Mononuclear cell (primary cell): ENCODE measurements at regions not wholly inside any gene's neighbourhood (a gene's known extent, or its start where the extent isn't known, plus 50 kb on each side); places are given as distances from the start of the nearest gene placed in this dataset.

Experiments used
- H3K27me3 ChIP-seq: 2 replicates; pipeline ENCODE4 v1.6.0; 2011; ENCODE audit warnings: low read length, control low read depth; ENCODE audit not compliant: insufficient read depth
- H3K4me1 ChIP-seq: 2 replicates; pipeline ENCODE4 v1.5.1; 2011; ENCODE audit warnings: mild to moderate bottlenecking, low read length, control low read depth; ENCODE audit not compliant: insufficient read depth
- H3K4me3 ChIP-seq: 2 replicates; pipeline ENCODE4 v1.5.1; 2011; ENCODE audit warnings: mild to moderate bottlenecking, low read length, moderate library complexity
- H3K9me3 ChIP-seq: 2 replicates; pipeline ENCODE4 v1.5.1; 2011; ENCODE audit warnings: low read depth, mild to moderate bottlenecking, control low read depth, low read length

DNA sequence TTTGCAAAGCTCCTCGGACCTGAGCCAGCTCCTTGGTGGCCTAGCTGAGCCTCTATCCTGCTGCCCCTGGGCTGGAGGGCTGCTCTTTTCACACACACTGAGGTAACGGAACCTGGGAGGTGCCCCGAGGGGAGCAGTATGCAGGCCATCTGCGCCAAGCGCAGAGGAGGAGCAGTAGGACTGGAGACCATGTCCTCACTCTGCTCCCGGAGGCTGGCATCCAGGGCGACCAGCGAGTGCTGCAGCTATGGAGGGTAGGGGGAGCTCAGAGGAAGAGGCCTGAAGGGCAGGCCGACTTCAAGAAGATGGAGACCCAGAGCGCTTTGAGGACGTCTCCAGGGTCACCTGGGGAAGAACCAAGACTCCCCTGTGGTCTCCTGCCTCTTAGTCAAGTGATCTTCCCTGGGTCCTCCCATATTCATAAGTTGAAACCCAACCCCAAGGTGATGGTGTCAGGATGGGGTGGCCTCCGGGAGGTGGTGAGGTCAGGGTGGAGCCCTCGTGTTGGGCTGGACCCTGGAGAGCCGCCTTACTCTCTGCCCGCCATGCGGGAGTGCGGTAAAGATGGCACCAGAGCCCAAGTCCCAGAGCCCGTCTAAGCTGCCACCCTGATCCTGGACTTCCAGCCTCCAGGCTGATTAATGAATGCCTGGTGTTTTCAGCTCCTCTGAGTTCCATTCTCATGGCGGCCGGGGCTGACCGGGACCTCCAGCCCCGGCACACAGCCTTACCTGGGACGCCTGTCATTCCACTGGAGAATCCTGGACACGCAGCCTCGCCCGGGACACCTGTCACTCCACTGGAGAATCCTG, 160.7 kb downstream of the NDUFA10 start:
- Histone ChIP-seq H3K4me1 (no peaks in the 10 kb centered on the region), H3K27me3 (no peaks in the 10 kb centered on the region), H3K9me3 (no peaks in the 10 kb centered on the region), H3K4me3 (no peak overlapping the region)

DNA sequence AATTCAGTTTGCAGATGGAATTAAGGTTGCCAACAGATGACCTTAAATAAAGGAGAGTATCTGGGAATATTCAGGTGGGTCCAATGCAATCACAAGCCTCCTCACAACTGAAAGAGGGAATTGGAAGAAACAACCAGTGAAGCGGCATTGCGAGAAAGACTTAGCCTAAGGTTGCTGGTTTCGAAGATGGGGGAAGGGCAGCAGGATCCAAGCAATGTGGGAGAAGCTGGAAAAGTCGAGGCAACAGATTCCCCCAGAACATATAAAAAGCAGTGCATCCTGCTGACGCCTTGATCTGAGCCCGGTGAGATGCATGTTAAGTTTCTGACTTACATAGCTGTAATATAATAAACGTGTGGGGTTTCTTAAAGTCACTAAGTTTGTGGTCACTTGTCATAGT, 162.5 kb downstream of the NDUFA10 start:
- Histone ChIP-seq H3K4me1 (no peaks in the 10 kb centered on the region), H3K27me3 (peaks cover 5% of the 10 kb centered on the region), H3K4me3 (no peak overlapping the region), H3K9me3 (no peaks in the 10 kb centered on the region)

DNA sequence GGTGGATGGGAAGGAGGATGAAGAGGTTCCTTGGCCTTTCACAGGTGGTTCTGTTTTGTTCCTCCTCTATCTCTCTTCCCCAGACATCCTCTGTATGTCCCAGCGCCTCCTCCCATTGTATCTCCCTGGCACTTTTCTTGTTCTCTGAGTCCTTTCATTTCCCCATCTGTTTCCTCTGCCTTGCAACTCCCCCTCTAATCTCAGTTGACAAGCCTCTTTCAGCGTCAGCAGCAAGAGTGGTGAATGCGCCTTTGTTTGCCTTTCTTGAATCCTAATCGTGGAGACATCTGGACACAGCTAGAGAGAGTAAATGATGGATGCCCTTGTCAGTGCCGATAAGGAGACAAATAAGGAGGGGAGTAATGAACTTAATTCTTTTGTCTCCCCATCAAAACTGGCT, 167.0 kb downstream of the NDUFA10 start:
- Histone ChIP-seq H3K27me3 (peaks cover 5% of the 10 kb centered on the region), H3K9me3 (no peaks in the 10 kb centered on the region), H3K4me3 (no peak overlapping the region), H3K4me1 (no peaks in the 10 kb centered on the region)

DNA sequence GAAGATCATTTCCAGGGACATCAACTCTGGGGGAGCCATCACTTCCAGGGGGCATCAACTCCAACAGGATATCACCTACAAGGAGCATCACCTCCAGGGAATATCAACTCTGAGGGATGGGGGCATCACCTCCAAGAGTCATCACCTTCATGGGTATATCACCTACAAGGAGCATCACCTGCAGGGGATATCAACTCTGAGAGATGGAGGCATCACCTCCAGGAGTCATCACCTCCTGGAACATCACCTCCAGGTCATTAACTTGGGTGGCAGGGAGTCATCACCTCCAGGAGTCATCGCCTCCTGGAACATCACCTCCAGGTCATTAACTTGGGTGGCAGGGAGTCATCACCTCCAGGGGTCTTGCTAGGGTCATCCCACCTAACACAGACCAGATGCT, 167.6 kb downstream of the NDUFA10 start:
- Histone ChIP-seq H3K4me3 (no peak overlapping the region), H3K4me1 (no peaks in the 10 kb centered on the region), H3K27me3 (peaks cover 5% of the 10 kb centered on the region), H3K9me3 (no peaks in the 10 kb centered on the region)

DNA sequence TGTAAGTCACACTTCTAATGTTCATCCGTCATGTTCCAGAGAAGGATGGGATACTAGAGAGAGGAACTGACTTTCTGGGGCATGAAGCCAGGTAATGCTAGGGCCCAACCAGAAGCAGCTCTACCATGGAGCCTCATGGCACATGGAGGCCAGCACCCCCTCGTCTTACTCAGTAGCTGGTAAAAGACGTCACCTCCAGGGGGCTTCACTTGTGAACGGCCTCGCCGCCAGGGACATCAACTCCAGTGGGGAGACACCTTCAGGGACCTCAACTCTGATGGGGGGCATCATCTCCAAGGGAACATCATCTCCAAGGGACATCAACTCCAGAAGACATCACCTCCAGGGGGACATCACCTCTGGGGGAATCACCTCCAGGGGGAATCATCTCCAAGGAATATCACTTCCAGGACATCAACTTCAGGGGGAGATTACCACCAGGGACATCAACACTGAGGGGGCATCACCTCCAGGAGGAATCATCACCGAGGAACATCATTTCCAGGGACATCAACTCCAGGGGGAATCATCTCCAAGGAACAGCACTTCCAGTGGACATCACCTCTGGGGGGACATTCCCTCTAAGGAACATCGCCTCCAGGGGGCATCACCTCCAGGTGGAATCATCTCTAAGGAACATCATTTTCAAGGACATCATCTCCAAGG, 168.4 kb downstream of the NDUFA10 start:
- H3K9me3 ChIP-seq: no peaks in the 10 kb centered on the region
- H3K27me3 ChIP-seq: peaks cover 5% of the 10 kb centered on the region
- no peaks in the 10 kb centered on the region for H3K4me1 ChIP-seq
- no peak overlapping the region for H3K4me3 ChIP-seq

DNA sequence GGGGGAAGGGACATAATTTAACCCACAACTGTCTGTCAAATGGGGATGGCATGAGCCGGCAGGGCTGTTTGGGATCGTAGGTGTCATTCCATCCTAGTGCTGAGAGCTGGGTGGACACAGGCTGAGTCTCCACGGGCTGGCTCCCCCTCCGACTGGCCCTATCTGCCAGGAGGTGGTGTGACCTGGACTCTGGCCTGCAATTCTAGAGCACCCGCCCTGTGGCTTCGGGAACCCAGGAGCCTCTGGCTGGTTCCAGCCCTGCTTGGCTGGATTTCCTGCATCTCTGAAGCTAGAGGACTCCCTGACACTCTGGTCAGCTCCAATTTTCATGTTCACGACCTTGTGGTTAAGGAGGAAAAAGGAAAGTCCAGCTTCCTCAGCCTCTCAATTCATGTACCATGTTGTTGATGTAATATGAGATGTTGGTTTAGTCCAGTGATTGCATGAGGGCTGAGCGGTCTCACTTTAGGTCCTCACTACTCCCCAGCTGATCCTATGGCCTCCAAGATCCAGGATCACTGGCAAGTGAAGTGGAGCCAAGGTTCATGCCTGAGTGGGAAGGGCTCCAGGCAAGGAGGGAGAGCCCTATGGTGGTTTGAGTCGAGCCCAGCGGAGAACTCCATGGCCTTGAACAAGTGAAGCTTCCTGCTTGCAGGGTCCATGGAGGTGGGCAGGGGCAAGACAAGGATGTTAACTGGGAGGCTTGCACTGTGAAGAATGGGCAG, 169.1 kb downstream of the NDUFA10 start:
- peaks cover 5% of the 10 kb centered on the region for H3K27me3 ChIP-seq
- H3K4me3 ChIP-seq: no peak overlapping the region
- no peaks in the 10 kb centered on the region for H3K4me1 ChIP-seq
- no peaks in the 10 kb centered on the region for H3K9me3 ChIP-seq

DNA sequence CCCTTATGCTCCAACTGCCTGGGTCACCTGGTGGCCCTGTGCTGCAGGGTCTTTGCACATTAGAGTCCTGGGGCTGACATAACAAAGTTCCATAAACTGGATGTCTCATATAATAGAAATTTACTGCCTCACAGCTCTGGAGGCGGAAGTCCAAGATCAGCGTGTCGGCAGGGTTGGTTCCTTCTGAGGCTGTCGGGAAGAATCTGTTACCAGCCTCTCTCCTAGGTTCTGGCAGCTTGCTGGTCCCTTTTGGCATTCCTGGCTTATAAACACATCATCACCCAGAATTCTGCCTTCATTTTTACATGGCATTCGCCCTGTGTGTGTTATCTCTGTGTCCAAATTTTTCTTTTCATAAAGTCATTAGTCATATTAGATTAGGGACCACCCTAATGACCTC, 170.5 kb downstream of the NDUFA10 start:
- no peaks in the 10 kb centered on the region for H3K4me1 ChIP-seq
- no peak overlapping the region for H3K4me3 ChIP-seq
- peaks cover 5% of the 10 kb centered on the region for H3K27me3 ChIP-seq
- no peaks in the 10 kb centered on the region for H3K9me3 ChIP-seq

DNA sequence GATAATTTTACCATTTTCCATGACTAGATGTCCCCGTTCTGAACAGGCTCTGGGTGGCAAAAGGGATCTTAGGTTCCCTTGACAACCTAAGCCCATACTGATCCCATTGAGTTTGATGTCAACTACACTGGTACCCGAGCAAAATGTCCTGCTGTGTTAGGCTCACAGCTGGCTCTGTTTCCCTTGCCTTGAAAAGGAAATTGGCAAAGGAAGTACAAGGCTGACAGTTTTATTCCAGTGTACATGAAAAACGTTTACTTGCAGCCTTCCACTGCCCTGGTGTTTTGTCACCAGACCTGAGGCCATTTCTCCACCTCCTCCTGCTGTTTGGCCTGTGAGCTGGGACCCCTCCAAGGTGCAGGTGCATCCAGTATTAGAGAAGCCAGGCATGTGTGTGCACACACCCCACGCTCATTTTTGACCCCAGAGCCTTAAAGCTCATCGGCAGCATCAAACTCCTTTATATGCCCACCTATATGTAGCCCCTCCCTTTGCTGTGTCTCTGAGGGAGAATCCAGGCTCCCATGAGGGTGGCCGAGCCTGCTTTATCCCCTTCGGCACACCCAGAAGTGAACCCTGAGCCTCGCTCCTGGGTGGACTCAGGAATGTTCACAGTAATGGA, 171.3 kb downstream of the NDUFA10 start:
- peaks cover 5% of the 10 kb centered on the region for H3K27me3 ChIP-seq
- H3K4me3 ChIP-seq: no peak overlapping the region
- no peaks in the 10 kb centered on the region for H3K4me1 ChIP-seq
- no peaks in the 10 kb centered on the region for H3K9me3 ChIP-seq

DNA sequence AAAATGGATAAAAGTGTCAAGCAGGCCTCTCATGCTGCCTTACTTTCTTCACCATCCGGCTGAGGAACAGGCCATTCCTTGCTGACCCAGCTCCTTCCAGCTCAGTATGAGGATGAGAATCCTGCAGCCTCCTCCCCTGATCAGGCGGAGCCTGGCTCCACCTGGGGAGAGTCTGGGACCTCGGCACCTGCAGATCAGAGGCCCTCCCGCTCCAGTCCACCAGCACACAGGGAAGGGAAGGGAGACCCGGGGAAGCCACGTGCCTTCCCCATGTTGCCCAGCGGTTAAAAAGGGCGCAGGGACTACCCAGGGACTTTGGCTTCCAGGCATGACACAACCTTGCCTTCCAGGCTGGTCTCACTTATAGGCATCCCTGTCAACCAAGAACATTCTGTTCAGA, 172.0 kb downstream of the NDUFA10 start:
- Histone ChIP-seq H3K4me1 (no peaks in the 10 kb centered on the region), H3K9me3 (no peaks in the 10 kb centered on the region), H3K27me3 (peaks cover under 1% of the 10 kb centered on the region), H3K4me3 (no peak overlapping the region)

DNA sequence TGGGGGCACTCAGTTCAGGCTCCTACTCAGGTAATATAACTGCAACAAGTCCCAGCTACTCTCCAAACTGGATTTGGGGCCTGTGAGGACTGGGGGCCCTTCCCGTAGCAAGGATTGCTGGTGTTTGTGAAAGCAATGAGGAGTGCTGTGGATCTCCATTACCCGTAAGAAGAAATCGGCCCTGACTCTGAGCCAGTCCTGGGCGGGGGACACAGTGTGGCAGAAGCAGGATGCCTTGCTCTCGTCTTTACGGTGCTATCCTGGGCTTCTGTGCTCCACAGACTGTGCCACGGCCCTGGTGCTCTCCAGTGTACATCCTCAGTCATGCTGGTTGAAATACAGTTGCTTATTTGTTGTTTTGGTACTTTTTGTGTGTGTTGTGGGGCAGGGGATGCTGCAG, 172.9 kb downstream of the NDUFA10 start:
- no peak overlapping the region for H3K4me3 ChIP-seq
- H3K9me3 ChIP-seq: no peaks in the 10 kb centered on the region
- H3K4me1 ChIP-seq: no peaks in the 10 kb centered on the region
- no peaks in the 10 kb centered on the region for H3K27me3 ChIP-seq

DNA sequence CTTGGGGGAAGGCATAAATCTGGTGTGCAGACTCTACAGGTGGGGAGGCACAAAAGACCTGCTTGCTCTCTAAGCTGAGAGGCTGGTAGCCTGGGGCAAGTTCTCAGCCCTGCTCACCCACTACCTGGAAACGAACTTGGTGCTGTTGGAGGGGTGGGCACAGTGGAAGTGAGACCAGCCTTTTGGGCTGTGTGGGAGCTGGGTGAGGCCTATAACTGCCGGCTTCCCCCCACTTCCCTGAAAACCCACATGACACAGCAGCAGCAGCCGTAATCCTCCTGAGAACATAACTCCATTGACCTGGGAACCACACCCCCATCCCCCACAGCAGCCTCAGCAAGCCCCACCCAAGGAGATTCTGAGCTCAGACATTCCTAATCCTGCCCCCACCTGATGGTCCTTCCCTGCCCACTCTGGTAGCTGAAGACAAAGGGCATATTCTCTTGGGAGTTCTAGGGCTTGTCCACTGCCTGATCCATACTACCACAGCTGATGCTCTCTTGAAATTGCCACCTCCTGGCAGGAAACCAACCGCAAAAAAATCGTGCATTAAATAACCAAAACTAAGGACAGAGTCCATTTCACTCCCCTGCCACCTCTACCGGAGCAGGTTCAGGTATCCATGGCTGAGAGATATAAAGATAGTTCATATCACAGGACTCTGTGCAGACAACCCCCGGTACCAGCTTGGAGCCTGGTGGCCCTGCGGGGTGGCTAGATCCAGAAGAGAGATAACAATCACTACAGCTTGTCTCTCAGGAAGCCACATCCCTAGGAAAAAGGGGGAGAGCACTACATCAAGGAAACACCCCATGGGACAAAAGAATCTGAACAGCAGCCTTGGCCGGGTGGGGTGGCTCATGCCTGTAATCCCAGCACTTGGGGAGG, 178.1 kb downstream of the NDUFA10 start:
- Histone ChIP-seq H3K9me3 (peaks cover 8% of the 10 kb centered on the region), H3K4me3 (no peak overlapping the region), H3K4me1 (no peaks in the 10 kb centered on the region), H3K27me3 (peaks cover 14% of the 10 kb centered on the region)

DNA sequence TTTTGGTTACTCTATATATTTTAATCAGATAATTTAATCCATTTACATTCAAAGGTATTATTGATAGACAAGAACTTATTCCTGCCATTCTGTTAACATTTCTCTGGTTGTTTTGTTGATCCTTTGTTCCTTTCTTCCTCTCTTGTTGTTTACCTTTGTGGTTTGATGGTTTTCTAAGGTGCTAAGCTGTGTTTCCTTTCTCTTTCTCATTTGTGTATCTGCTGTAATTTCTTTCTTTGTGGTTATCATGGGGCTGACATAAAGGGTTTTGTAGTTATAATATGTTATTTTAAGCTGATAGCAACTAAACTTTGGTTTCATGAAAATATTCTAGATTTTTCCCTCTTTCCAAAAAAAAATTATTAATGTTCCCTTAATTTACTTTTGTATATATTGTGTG, 179.2 kb downstream of the NDUFA10 start:
- Histone ChIP-seq H3K27me3 (peaks cover 14% of the 10 kb centered on the region), H3K9me3 (peaks cover 8% of the 10 kb centered on the region), H3K4me1 (no peaks in the 10 kb centered on the region), H3K4me3 (no peak overlapping the region)

DNA sequence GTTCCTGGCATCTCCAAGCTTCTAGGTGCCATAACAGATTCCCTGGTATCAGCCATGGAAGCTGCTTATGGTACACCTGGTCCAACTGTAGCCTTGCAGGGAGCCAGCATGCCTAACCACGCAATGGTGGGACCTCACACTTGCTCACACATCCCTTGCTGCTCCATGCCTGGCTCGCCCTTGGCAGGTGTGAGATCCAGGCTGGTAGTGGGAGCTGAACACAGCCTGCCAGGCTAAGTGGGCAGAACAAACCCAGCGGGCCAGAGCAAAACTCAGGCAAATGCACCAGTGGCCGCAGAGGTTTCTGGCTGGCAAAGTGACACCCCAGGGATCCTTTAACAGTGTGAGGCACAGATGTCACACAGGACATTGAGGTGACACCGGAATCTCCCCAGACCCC, 185.8 kb downstream of the NDUFA10 start:
- peaks cover 8% of the 10 kb centered on the region for H3K27me3 ChIP-seq
- H3K9me3 ChIP-seq: peaks cover 8% of the 10 kb centered on the region
- H3K4me1 ChIP-seq: no peaks in the 10 kb centered on the region
- no peak overlapping the region for H3K4me3 ChIP-seq

DNA sequence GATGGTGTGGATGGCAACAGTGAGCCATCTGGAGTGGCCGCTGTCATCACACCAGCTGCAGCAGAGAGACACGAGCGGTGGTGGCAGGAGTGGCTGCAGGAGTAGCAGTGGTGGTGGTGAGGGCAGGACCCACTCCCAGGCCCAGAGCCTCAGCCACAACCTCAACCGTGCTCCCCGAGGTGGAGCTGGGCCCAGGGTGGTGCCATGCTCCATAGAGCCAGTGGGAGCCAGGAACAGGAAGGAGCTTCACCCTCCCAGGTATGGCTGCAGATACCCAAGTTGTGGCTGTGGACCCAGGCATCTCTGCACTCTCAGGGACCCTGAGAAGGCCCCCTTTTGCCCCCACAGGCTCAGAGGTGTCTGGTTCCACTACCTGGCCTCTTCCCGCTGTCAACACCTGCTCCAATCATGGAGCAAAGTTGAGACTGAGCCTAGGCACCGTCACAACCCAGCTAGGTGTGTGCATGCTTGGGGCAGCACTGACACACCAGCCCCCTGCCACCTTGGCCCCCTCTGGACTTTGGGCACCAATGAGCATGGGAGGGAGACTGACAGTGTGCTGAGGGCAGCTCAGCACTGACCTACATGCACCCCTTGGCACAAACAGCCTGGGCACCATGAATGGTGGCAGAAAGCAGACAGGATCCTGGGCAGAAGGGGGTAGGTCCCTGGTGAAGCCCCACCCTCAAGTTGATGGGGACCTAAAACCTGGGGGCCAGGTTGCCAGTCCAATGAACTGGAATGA, 188.9 kb downstream of the NDUFA10 start:
- H3K27me3 ChIP-seq: no peaks in the 10 kb centered on the region
- no peak overlapping the region for H3K4me3 ChIP-seq
- H3K9me3 ChIP-seq: no peaks in the 10 kb centered on the region
- no peaks in the 10 kb centered on the region for H3K4me1 ChIP-seq
